GM12878 (cell line): ENCODE measurements at regions not wholly inside any gene's neighbourhood (a gene's known extent, or its start where the extent isn't known, plus 50 kb on each side); places are given as distances from the start of the nearest gene placed in this dataset.

Experiments used
- CEBPZ ChIP-seq: fragments of 150-350 bp; IDR thresholded peaks from 2 replicates; pipeline ENCODE4 v1.6.1; 2016; ENCODE audit warnings: low read depth, low read length
- IKZF2 ChIP-seq, 2 experiments: fragments of 450-650 bp; IDR thresholded peaks; 2 replicates each; pipeline ENCODE4 v1.6.1; 2017; ENCODE audit warnings: mild to moderate bottlenecking in 2 of 2, moderate library complexity in 2 of 2
- IRF5 ChIP-seq: fragments of 450-650 bp; IDR thresholded peaks from 2 replicates; pipeline ENCODE4 v1.6.1; 2017; ENCODE audit warnings: borderline replicate concordance
- NFYA ChIP-seq: IDR thresholded peaks from 2 replicates; pipeline ENCODE4 v1.6.1; 2011; ENCODE audit warnings: low read depth, mild to moderate bottlenecking, low read length, improper control_type of control experiment, borderline replicate concordance
- PML ChIP-seq: IDR thresholded peaks from 2 replicates; pipeline ENCODE4 v1.6.1; 2012; ENCODE audit warnings: low read length, inconsistent platforms
- PRDM15 ChIP-seq: fragments of 450-650 bp; formaldehyde crosslinking; IDR thresholded peaks from 2 replicates; pipeline ENCODE4 v1.4.0; 2020; ENCODE audit warnings: mild to moderate bottlenecking, moderate library complexity

GRCh38 chr12:3364661-3365462 is 126.1 kb upstream of the PRMT8 start (continued):
- TF ChIP-seq CEBPZ (no peak), PRDM15 (CRISPR knock-in tag) (no peak), NFYA (no peak), IRF5 (no peak), PML (no peak), IKZF2 (IDR thresholded peaks at IDR 0.05) (no peak)
- TF ChIP-seq, all 136 proteins: peak for 0
